Activated naive CD4-positive, alpha-beta T cell treated with anti-CD3 and anti-CD28 coated beads, Interleukin-2, amount 50 U/mL, for 72 hours (primary cell): ENCODE measurements at regions not wholly inside any gene's neighbourhood (a gene's known extent, or its start where the extent isn't known, plus 50 kb on each side); places are given as distances from the start of the nearest gene placed in this dataset.

Experiments used
- ATAC-seq, 2 donors: fragments of 150-1000 bp; cut with Tn5 transposase; 2 replicates each; pipeline ENCODE4 v1.10.0; 2021; ENCODE audit warnings: mild to moderate bottlenecking in 2 of 2, moderate library complexity in 2 of 2
- DNase-seq, 2 donors: peaks; one replicate each; pipeline ENCODE4 v3.0.0; 2021 to 2022; ENCODE audit warnings: low spot score in 2 of 2
- H3K27ac Mint-ChIP-seq, 2 donors: one replicate each; pipeline ENCODE4 v1.8.0; 2022; ENCODE audit warnings: mild to moderate bottlenecking in 2 of 2, mixed read lengths in 2 of 2
- H3K36me3 Mint-ChIP-seq, 2 donors: one replicate each; pipeline ENCODE4 v1.8.0; 2022; ENCODE audit warnings: mixed read lengths in 2 of 2
- H3K9me3 Mint-ChIP-seq, 2 donors: one replicate each; pipeline ENCODE4 v1.8.0; 2022; ENCODE audit warnings: mixed read lengths in 2 of 2

- ATAC-seq = no peak
- H3K36me3 Mint-ChIP-seq = no peaks in the 10 kb centered on the region
- H3K9me3 Mint-ChIP-seq = no peaks in the 10 kb centered on the region
- DNase-seq = no peak
- no peak overlapping the region for H3K27ac Mint-ChIP-seq
Measured at GRCh38 chr12:45540661-45541341, 188.7 kb upstream of the ARID2 start.

GRCh38 chr12:45543887-45544286 is 185.6 kb upstream of the ARID2 start:
- Mint-ChIP-seq H3K27ac (no peak overlapping the region), H3K36me3 (no peaks in the 10 kb centered on the region), H3K9me3 (no peaks in the 10 kb centered on the region)
- DNase-seq = peak in 1 of 2 donors; percentile 54
- ATAC-seq = peak; percentile 86 to 97

GRCh38 chr12:45546545-45546944 is 183.0 kb upstream of the ARID2 start:
- ATAC-seq = no peak
- Mint-ChIP-seq H3K9me3 (no peaks in the 10 kb centered on the region), H3K36me3 (no peaks in the 10 kb centered on the region), H3K27ac (no peak overlapping the region)
- no peak for DNase-seq

GRCh38 chr12:45547132-45547531 is 182.4 kb upstream of the ARID2 start:
- DNase-seq (no peak), ATAC-seq (no peak)
- Mint-ChIP-seq H3K9me3 (no peaks in the 10 kb centered on the region), H3K36me3 (no peaks in the 10 kb centered on the region), H3K27ac (no peak overlapping the region)

GRCh38 chr12:45547822-45548221 is 181.7 kb upstream of the ARID2 start:
- no peak for ATAC-seq
- DNase-seq = no peak
- no peaks in the 10 kb centered on the region for H3K36me3 Mint-ChIP-seq
- no peaks in the 10 kb centered on the region for H3K9me3 Mint-ChIP-seq
- H3K27ac Mint-ChIP-seq = no peak overlapping the region

GRCh38 chr12:45548426-45548825 is 181.1 kb upstream of the ARID2 start:
- H3K9me3 Mint-ChIP-seq = no peaks in the 10 kb centered on the region
- ATAC-seq (no peak), DNase-seq (no peak)
- no peaks in the 10 kb centered on the region for H3K36me3 Mint-ChIP-seq
- no peak overlapping the region for H3K27ac Mint-ChIP-seq

GRCh38 chr12:45549337-45549902 is 180.1 kb upstream of the ARID2 start:
- no peak for ATAC-seq
- Mint-ChIP-seq H3K9me3 (no peaks in the 10 kb centered on the region), H3K27ac (no peak overlapping the region), H3K36me3 (no peaks in the 10 kb centered on the region)
- DNase-seq = no peak

- no peak for DNase-seq
- no peaks in the 10 kb centered on the region for H3K9me3 Mint-ChIP-seq
- no peaks in the 10 kb centered on the region for H3K36me3 Mint-ChIP-seq
- H3K27ac Mint-ChIP-seq = no peak overlapping the region
- no peak for ATAC-seq
Measured at GRCh38 chr12:45553204-45553603, 176.3 kb upstream of the ARID2 start.

- ATAC-seq (no peak), DNase-seq (no peak)
- Mint-ChIP-seq H3K27ac (no peak overlapping the region), H3K36me3 (no peaks in the 10 kb centered on the region), H3K9me3 (no peaks in the 10 kb centered on the region)
Measured at GRCh38 chr12:45557016-45557415, 172.5 kb upstream of the ARID2 start.

- Mint-ChIP-seq H3K36me3 (no peaks in the 10 kb centered on the region), H3K9me3 (no peaks in the 10 kb centered on the region), H3K27ac (no peak overlapping the region)
- DNase-seq = no peak
- no peak for ATAC-seq
Measured at GRCh38 chr12:45558353-45558752, 171.2 kb upstream of the ARID2 start.

- Mint-ChIP-seq H3K27ac (no peak overlapping the region), H3K36me3 (no peaks in the 10 kb centered on the region), H3K9me3 (no peaks in the 10 kb centered on the region)
- DNase-seq (no peak), ATAC-seq (no peak)
Measured at GRCh38 chr12:45559537-45559936, 170.0 kb upstream of the ARID2 start.

GRCh38 chr12:45560689-45561088 is 168.8 kb upstream of the ARID2 start:
- ATAC-seq (no peak), DNase-seq (no peak)
- Mint-ChIP-seq H3K9me3 (no peaks in the 10 kb centered on the region), H3K27ac (no peak overlapping the region), H3K36me3 (no peaks in the 10 kb centered on the region)

GRCh38 chr12:45561488-45561887 is 168.0 kb upstream of the ARID2 start:
- ATAC-seq (no peak), DNase-seq (no peak)
- no peaks in the 10 kb centered on the region for H3K9me3 Mint-ChIP-seq
- no peaks in the 10 kb centered on the region for H3K36me3 Mint-ChIP-seq
- H3K27ac Mint-ChIP-seq = no peak overlapping the region

GRCh38 chr12:45565590-45565989 is 163.9 kb upstream of the ARID2 start:
- no peak for ATAC-seq
- H3K9me3 Mint-ChIP-seq = no peaks in the 10 kb centered on the region
- no peak for DNase-seq
- H3K36me3 Mint-ChIP-seq = no peaks in the 10 kb centered on the region
- no peak overlapping the region for H3K27ac Mint-ChIP-seq

- DNase-seq (no peak), ATAC-seq (no peak)
- H3K36me3 Mint-ChIP-seq = no peaks in the 10 kb centered on the region
- H3K27ac Mint-ChIP-seq = no peak overlapping the region
- no peaks in the 10 kb centered on the region for H3K9me3 Mint-ChIP-seq
Measured at GRCh38 chr12:45566257-45566656, 163.2 kb upstream of the ARID2 start.

- no peak for ATAC-seq
- DNase-seq = no peak
- Mint-ChIP-seq H3K27ac (no peak overlapping the region), H3K9me3 (no peaks in the 10 kb centered on the region), H3K36me3 (no peaks in the 10 kb centered on the region)
Measured at GRCh38 chr12:45568808-45569207, 160.7 kb upstream of the ARID2 start.

- no peaks in the 10 kb centered on the region for H3K36me3 Mint-ChIP-seq
- no peak for DNase-seq
Measured at GRCh38 chr12:45570501-45570900, 159.0 kb upstream of the ARID2 start.

GRCh38 chr12:45572114-45572513 is 157.4 kb upstream of the ARID2 start:
- Mint-ChIP-seq H3K36me3 (no peaks in the 10 kb centered on the region), H3K9me3 (no peaks in the 10 kb centered on the region), H3K27ac (no peak overlapping the region)
- no peak for ATAC-seq
- no peak for DNase-seq

More at GRCh38 chr12:45570501-45570900, 159.0 kb upstream of the ARID2 start:
- no peak for ATAC-seq
- no peak overlapping the region for H3K27ac Mint-ChIP-seq
- no peaks in the 10 kb centered on the region for H3K9me3 Mint-ChIP-seq
